ENCODE measurements at regions not wholly inside any gene's neighbourhood (a gene's known extent, or its start where the extent isn't known, plus 50 kb on each side); places are given as distances from the start of the nearest gene placed in this dataset.

GRCh38 chr5:125409861-125410536 lies 663.6 kb upstream of the ZNF608 start:
- ChIA-PET CTCF (no interaction called here), POLR2A (no interaction called here)
- peak overlapping the region; percentile 65 for H3K4me2 ChIP-seq
- peak in 1 of 2 experiments; percentile 27; a peak in 2 of 6 replicates for ATAC-seq
- no peak for TF ChIP-seq CHD4 (IDR thresholded peaks at IDR 0.05; ENCODE audit: borderline replicate concordance)
- TF ChIP-seq RARB (CRISPR knock-in tag; IDR thresholded peaks at IDR 0.05): no peak
- peaks cover 11% of the 10 kb centered on the region; the same call in 1 of the 3 replicates for H3K9me3 ChIP-seq
- H3K4me3 ChIP-seq: no peak overlapping the region; the same call in 2 of the 3 replicates
- DNase-seq (ENCODE audit: low read depth in 1 of 2, low spot score in 1 of 2): no peak
- WGBS (ENCODE audit: missing lambda C conversion rate): 49% methylated on average over 10 of the region's 10 CpGs
- FAIRE-seq: no peak
- peaks cover 37% of the 10 kb centered on the region for H3K4me1 ChIP-seq
- peak overlapping the region; percentile 39 to 59; a peak in 4 of 6 replicates for H3K27ac ChIP-seq

GRCh38 chr5:125410537-125411070 lies 664.2 kb upstream of the ZNF608 start:
- peaks cover 37% of the 10 kb centered on the region for H3K4me1 ChIP-seq
- H3K4me3 ChIP-seq: no peak overlapping the region
- ATAC-seq: no peak
- DNase-seq (ENCODE audit: low read depth in 1 of 2, low spot score in 1 of 2): no peak
- peaks cover 11% of the 10 kb centered on the region; the same call in 1 of the 3 replicates for H3K9me3 ChIP-seq
- peak overlapping the region; percentile 25 to 59; a peak in 1 of 6 replicates for H3K27ac ChIP-seq
- CTCF ChIA-PET: no interaction called here
- TF ChIP-seq NPAS2 (CRISPR knock-in tag; IDR thresholded peaks at IDR 0.05; ENCODE audit: borderline replicate concordance): no peak
- TF ChIP-seq HOXA7 (CRISPR knock-in tag; IDR thresholded peaks at IDR 0.05): no peak
- no peak for TF ChIP-seq KDM5A (IDR thresholded peaks at IDR 0.05)
- TF ChIP-seq, protein P1, sequence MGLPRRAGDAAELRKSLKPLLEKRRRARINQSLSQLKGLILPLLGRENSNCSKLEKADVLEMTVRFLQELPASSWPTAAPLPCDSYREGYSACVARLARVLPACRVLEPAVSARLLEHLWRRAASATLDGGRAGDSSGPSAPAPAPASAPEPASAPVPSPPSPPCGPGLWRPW (IDR thresholded peaks at IDR 0.05): no peak
- TF ChIP-seq CBX8 (IDR thresholded peaks at IDR 0.05): no peak
- TF ChIP-seq CHD4 (IDR thresholded peaks at IDR 0.05; ENCODE audit: borderline replicate concordance): no peak
- TF ChIP-seq, protein P2, sequence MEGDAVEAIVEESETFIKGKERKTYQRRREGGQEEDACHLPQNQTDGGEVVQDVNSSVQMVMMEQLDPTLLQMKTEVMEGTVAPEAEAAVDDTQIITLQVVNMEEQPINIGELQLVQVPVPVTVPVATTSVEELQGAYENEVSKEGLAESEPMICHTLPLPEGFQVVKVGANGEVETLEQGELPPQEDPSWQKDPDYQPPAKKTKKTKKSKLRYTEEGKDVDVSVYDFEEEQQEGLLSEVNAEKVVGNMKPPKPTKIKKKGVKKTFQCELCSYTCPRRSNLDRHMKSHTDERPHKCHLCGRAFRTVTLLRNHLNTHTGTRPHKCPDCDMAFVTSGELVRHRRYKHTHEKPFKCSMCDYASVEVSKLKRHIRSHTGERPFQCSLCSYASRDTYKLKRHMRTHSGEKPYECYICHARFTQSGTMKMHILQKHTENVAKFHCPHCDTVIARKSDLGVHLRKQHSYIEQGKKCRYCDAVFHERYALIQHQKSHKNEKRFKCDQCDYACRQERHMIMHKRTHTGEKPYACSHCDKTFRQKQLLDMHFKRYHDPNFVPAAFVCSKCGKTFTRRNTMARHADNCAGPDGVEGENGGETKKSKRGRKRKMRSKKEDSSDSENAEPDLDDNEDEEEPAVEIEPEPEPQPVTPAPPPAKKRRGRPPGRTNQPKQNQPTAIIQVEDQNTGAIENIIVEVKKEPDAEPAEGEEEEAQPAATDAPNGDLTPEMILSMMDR (IDR thresholded peaks at IDR 0.05): no peak
- no peak for TF ChIP-seq RNF2 (IDR thresholded peaks at IDR 0.05; ENCODE audit: borderline replicate concordance, low read depth)
- TF ChIP-seq FOSB (CRISPR knock-in tag; IDR thresholded peaks at IDR 0.05): no peak
- TF ChIP-seq BCL3 (IDR thresholded peaks at IDR 0.05): no peak
- no peak for TF ChIP-seq JUN (IDR thresholded peaks at IDR 0.05)
- no peak for TF ChIP-seq NFE2L2 (conservative IDR thresholded peaks at IDR 0.05; ENCODE audit: low read length)
- POLR2A ChIA-PET: no interaction called here
- peak overlapping the region; percentile 44 for H3K4me2 ChIP-seq
- FAIRE-seq: no peak
- WGBS (ENCODE audit: missing lambda C conversion rate): 39% methylated on average over 2 of the region's 2 CpGs

DNA sequence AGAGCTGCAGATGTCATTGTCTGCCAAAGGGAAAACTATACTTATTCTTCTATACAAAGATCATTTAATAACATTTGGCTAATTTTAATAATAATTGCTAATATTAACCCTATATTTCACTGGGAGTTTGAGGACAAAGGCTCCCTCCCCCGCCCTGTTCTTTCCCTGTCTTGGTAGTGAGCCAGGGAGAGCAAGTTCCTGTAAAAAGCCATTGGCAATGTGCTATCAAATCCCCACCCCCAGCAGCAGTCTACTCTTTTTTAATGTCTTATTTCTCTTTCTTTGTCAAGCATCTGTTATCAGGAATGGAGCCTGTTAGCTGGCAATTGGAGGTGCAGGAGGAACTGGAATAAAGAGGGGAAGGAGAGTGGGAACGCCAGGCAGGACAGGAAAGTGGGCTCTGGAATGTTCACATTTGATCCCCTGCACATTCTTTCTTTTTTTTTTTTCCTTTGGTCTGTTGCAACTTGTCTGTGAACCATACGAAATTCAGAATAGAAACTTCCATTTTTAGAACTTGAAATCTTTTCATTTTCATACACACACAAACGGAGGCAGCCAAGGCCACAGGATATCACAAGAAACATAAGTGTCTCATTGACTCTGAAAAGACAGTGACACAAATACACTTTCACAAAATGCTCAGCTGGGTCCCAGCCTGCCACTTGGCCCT lies 664.8 kb upstream of the ZNF608 start:
- DNase-seq (ENCODE audit: low read depth in 1 of 2, low spot score in 1 of 2) (no peak), FAIRE-seq (no peak), ATAC-seq (no peak)
- TF ChIP-seq, protein P3, sequence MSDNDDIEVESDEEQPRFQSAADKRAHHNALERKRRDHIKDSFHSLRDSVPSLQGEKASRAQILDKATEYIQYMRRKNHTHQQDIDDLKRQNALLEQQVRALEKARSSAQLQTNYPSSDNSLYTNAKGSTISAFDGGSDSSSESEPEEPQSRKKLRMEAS (IDR thresholded peaks at IDR 0.05): no peak
- TF ChIP-seq RNF2 (IDR thresholded peaks at IDR 0.05; ENCODE audit: borderline replicate concordance, low read depth): no peak
- TF ChIP-seq, protein P2 (IDR thresholded peaks at IDR 0.05): no peak
- H3K4me3 ChIP-seq: no peak overlapping the region
- WGBS (ENCODE audit: missing lambda C conversion rate): 58% methylated on average over 4 of the region's 4 CpGs
- ChIA-PET POLR2A (no interaction called here), CTCF (interaction anchor here (1.3 kb wide), 1 partner anchor 70 kb away, joined by 4 read pairs; no protein-coding TSS in a partner anchor)
- H3K4me1 ChIP-seq: peaks cover 37% of the 10 kb centered on the region
- H3K27ac ChIP-seq: 0 out of 6 replicates have a peak overlapping the region, but pooled peaks have one; percentile 3
- H3K9me3 ChIP-seq: peaks cover 6% of the 10 kb centered on the region; the same call in 1 of the 3 replicates
- H3K4me2 ChIP-seq: peak overlapping the region; percentile 44
